Mesothelial cell of epicardium (in vitro differentiated cells): ENCODE measurements at regions not wholly inside any gene's neighbourhood (a gene's known extent, or its start where the extent isn't known, plus 50 kb on each side); places are given as distances from the start of the nearest gene placed in this dataset.

Experiments
- DNase-seq, 2 experiments: peaks; one replicate each; pipeline ENCODE4 v3.0.0; 2021; ENCODE audit warnings: low spot score in 2 of 2; ENCODE audit not compliant: unreplicated experiment in 2 of 2
- H3K27ac Mint-ChIP-seq: 2 replicates; pipeline ENCODE4 v1.8.0; 2021; ENCODE audit warnings: mixed read lengths
- H3K27me3 Mint-ChIP-seq: 2 replicates; pipeline ENCODE4 v1.8.0; 2021; ENCODE audit warnings: low read depth, mixed read lengths
- H3K36me3 Mint-ChIP-seq: 2 replicates; pipeline ENCODE4 v1.8.0; 2021; ENCODE audit warnings: mixed read lengths
- H3K4me1 Mint-ChIP-seq: 2 replicates; pipeline ENCODE4 v1.8.0; 2021; ENCODE audit warnings: mixed read lengths
- H3K4me3 Mint-ChIP-seq: 2 replicates; pipeline ENCODE4 v1.8.0; 2021; ENCODE audit warnings: mild to moderate bottlenecking, moderate library complexity, mixed read lengths
- H3K9me3 Mint-ChIP-seq: 2 replicates; pipeline ENCODE4 v1.8.0; 2021; ENCODE audit warnings: mixed read lengths
- TF ChIP-seq, protein P1 (sequence below): fragments of 200-600 bp; sonication (generic); IDR thresholded peaks from one replicate; pipeline ENCODE4 v1.5.0; 2021; ENCODE audit warnings: antibody characterized with exemption; ENCODE audit not compliant: unreplicated experiment

DNA sequence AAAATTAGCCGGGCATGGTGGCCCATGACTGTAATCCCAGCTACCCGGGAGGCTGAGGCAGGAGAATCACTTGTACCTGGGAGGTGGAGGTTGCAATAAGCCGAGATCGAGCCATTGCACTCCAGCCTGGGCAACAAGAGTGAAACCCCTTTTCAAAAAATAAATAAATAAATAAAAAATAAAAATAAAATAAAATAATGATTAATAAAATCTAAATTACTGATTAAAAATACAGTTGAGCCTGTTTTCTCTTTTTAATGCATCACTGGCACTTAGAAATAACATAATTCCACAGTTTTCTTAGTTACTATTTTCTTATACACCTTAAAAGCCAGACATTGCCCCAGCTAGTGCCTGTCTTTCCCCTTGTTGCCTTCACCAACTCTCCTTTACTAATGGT is 922.8 kb upstream of the GJE1 start:
- no peak for DNase-seq
- no peaks in the 10 kb centered on the region for H3K4me1 Mint-ChIP-seq

GRCh38 chr6:141208101-141208500 is 924.6 kb upstream of the GJE1 start:
- no peak for DNase-seq
- H3K4me3 Mint-ChIP-seq: no peak overlapping the region
- no peaks in the 10 kb centered on the region for H3K27me3 Mint-ChIP-seq
- TF ChIP-seq, protein P1, sequence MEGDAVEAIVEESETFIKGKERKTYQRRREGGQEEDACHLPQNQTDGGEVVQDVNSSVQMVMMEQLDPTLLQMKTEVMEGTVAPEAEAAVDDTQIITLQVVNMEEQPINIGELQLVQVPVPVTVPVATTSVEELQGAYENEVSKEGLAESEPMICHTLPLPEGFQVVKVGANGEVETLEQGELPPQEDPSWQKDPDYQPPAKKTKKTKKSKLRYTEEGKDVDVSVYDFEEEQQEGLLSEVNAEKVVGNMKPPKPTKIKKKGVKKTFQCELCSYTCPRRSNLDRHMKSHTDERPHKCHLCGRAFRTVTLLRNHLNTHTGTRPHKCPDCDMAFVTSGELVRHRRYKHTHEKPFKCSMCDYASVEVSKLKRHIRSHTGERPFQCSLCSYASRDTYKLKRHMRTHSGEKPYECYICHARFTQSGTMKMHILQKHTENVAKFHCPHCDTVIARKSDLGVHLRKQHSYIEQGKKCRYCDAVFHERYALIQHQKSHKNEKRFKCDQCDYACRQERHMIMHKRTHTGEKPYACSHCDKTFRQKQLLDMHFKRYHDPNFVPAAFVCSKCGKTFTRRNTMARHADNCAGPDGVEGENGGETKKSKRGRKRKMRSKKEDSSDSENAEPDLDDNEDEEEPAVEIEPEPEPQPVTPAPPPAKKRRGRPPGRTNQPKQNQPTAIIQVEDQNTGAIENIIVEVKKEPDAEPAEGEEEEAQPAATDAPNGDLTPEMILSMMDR: no peak
- no peak overlapping the region for H3K27ac Mint-ChIP-seq
- no peaks in the 10 kb centered on the region for H3K36me3 Mint-ChIP-seq
- H3K9me3 Mint-ChIP-seq: peaks cover 7% of the 10 kb centered on the region
- no peaks in the 10 kb centered on the region for H3K4me1 Mint-ChIP-seq

More for the DNA sequence above, 922.8 kb upstream of the GJE1 start:
- TF ChIP-seq, protein P1: no peak
- Mint-ChIP-seq H3K36me3 (no peaks in the 10 kb centered on the region), H3K9me3 (peaks cover 11% of the 10 kb centered on the region), H3K27me3 (no peaks in the 10 kb centered on the region), H3K4me3 (no peak overlapping the region), H3K27ac (no peak overlapping the region)

GRCh38 chr6:141203902-141204575 is 928.7 kb upstream of the GJE1 start:
- H3K27me3 Mint-ChIP-seq: no peaks in the 10 kb centered on the region
- no peak overlapping the region for H3K27ac Mint-ChIP-seq
- peaks cover 7% of the 10 kb centered on the region for H3K9me3 Mint-ChIP-seq
- TF ChIP-seq, protein P1: no peak
- no peak overlapping the region for H3K4me3 Mint-ChIP-seq
- no peak for DNase-seq
- no peaks in the 10 kb centered on the region for H3K4me1 Mint-ChIP-seq
- H3K36me3 Mint-ChIP-seq: no peaks in the 10 kb centered on the region

DNA sequence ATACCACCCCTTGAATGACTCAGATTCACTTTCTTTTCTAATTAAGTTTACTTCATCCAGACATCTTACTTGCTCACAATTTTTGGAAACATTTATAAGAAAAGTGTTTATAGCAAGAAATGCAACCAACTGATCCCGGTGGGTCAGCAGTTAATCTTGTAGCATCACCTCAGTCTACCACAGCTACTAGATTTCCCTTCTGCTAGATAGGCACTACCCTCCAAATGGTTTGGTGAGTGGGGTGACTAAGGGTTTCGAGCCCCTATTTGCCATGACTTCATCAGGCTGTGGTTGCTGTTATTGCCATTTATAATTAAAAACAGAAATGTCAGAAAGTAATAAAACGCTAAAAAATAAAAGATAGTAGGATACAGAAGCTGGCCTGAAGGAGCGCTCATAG is 930.1 kb upstream of the GJE1 start:
- no peak for DNase-seq
- Mint-ChIP-seq H3K9me3 (peaks cover 8% of the 10 kb centered on the region), H3K36me3 (no peaks in the 10 kb centered on the region), H3K27me3 (no peaks in the 10 kb centered on the region), H3K27ac (no peak overlapping the region), H3K4me1 (no peaks in the 10 kb centered on the region), H3K4me3 (no peak overlapping the region)
- TF ChIP-seq, protein P1: no peak

- no peaks in the 10 kb centered on the region for H3K4me1 Mint-ChIP-seq
- peaks cover 16% of the 10 kb centered on the region for H3K9me3 Mint-ChIP-seq
- H3K27ac Mint-ChIP-seq: no peak overlapping the region
- DNase-seq: no peak
- TF ChIP-seq, protein P1: no peak
- no peaks in the 10 kb centered on the region for H3K36me3 Mint-ChIP-seq
- H3K27me3 Mint-ChIP-seq: no peaks in the 10 kb centered on the region
- H3K4me3 Mint-ChIP-seq: no peak overlapping the region
These were observed 933.7 kb upstream of the GJE1 start for GRCh38 chr6:141199074-141199473.
